CD4-positive, alpha-beta T cell (primary cell): ENCODE measurements at regions not wholly inside any gene's neighbourhood (a gene's known extent, or its start where the extent isn't known, plus 50 kb on each side); places are given as distances from the start of the nearest gene placed in this dataset.

ENCODE experiments used
- ATAC-seq: fragments of 200-7000 bp; cut with Tn5 transposase; one replicate; pipeline ENCODE4 v1.10.0; 2022; ENCODE audit warnings: mild to moderate bottlenecking; ENCODE audit not compliant: poor library complexity
- CTCF ChIA-PET: fragments of 350-600 bp; sonication (Branson Sonifier 250); formaldehyde crosslinking; loops from one replicate; lab custom pipeline; 2021; ENCODE audit warnings: antibody characterized with exemption, inconsistent platforms; lab: Charles Lee
- POLR2A ChIA-PET: fragments of 350-600 bp; sonication (Branson Sonifier 250); formaldehyde crosslinking; loops from one replicate; lab custom pipeline; 2021; ENCODE audit warnings: antibody characterized with exemption, inconsistent platforms; lab: Charles Lee
- DNase-seq, 14 experiments: peaks; one replicate each; pipeline ENCODE4 v3.0.0-alpha.2; 2013 to 2020; ENCODE audit warnings: mixed read lengths in 2 of 14
- H3K27ac ChIP-seq, 2 donors: one replicate each; pipeline versions ENCODE4 v1.5.1 to v1.7.0; 2013; ENCODE audit warnings: low read length in 2 of 2, low read depth in 1 of 2, mild to moderate bottlenecking in 1 of 2
- H3K27me3 ChIP-seq, 2 experiments: 1 replicate in 1 of 2; 2 replicates in 1 of 2; pipeline versions ENCODE4 v1.6.1 to v1.7.0; 2013; ENCODE audit warnings: low read length in 2 of 2, control low read depth in 1 of 2, mild to moderate bottlenecking in 1 of 2, moderate library complexity in 1 of 2; ENCODE audit not compliant: insufficient read depth in 2 of 2, control insufficient read depth in 1 of 2
- H3K36me3 ChIP-seq: one replicate; pipeline ENCODE4 v1.6.1; 2013; ENCODE audit warnings: low read length, control low read depth; ENCODE audit not compliant: insufficient read depth
- H3K4me1 ChIP-seq: one replicate; pipeline ENCODE4 v1.6.1; 2013; ENCODE audit warnings: low read length, control low read depth; ENCODE audit not compliant: insufficient read depth
- H3K4me3 ChIP-seq: one replicate; pipeline ENCODE4 v1.5.1; 2013; ENCODE audit warnings: mild to moderate bottlenecking, low read length, moderate library complexity
- H3K9me3 ChIP-seq, 2 experiments: 1 replicate in 1 of 2; 2 replicates in 1 of 2; pipeline versions ENCODE4 v1.6.1 to v1.7.0; 2013; ENCODE audit warnings: low read length in 2 of 2, mild to moderate bottlenecking in 2 of 2, control low read depth in 1 of 2, moderate library complexity in 1 of 2; ENCODE audit not compliant: control insufficient read depth in 1 of 2, insufficient read depth in 1 of 2
- H3K27ac Mint-ChIP-seq: one replicate; pipeline ENCODE4 v1.8.0; 2020; ENCODE audit warnings: mixed read lengths
- H3K27me3 Mint-ChIP-seq: one replicate; pipeline ENCODE4 v1.8.0; 2021; ENCODE audit warnings: mixed read lengths
- H3K36me3 Mint-ChIP-seq: one replicate; pipeline ENCODE4 v1.8.0; 2021; ENCODE audit warnings: low read depth, mixed read lengths
- H3K4me1 Mint-ChIP-seq: one replicate; pipeline ENCODE4 v1.8.0; 2021; ENCODE audit warnings: low read depth, mixed read lengths
- H3K4me3 Mint-ChIP-seq: one replicate; pipeline ENCODE4 v1.8.0; 2020; ENCODE audit warnings: mild to moderate bottlenecking, mixed read lengths
- H3K9me3 Mint-ChIP-seq: one replicate; pipeline ENCODE4 v1.8.0; 2020; ENCODE audit warnings: mixed read lengths
- CTCF ChIP-seq: fragments of 200-600 bp; IDR thresholded peaks from one replicate; pipeline ENCODE4 v1.8.0; 2022; ENCODE audit warnings: antibody characterized with exemption, mild to moderate bottlenecking
- intact Hi-C, 2 experiments: fragments of 100-400 bp; cut with DNase I in 1 of 2; cut with micrococcal nuclease in 1 of 2; formaldehyde crosslinking; loops; one replicate each; pipeline versions ENCODE4 v1.15.1 to v1.9.0; 2023 to 2025; cut with DNase I, micrococcal nuclease

GRCh38 chr21:28269173-28269572 lies 723.5 kb downstream of the LTN1 start:
- no peaks in the 10 kb centered on the region for H3K4me1 Mint-ChIP-seq
- Histone ChIP-seq H3K36me3 (no peaks in the 10 kb centered on the region), H3K4me1 (no peaks in the 10 kb centered on the region), H3K4me3 (no peak overlapping the region), H3K27me3 (no peaks in the 10 kb centered on the region), H3K9me3 (no peaks in the 10 kb centered on the region), H3K27ac (no peak overlapping the region)
- H3K27ac Mint-ChIP-seq = no peak overlapping the region
- POLR2A ChIA-PET = no interaction called here
- CTCF ChIA-PET = interaction anchor here (1.5 kb wide), 1 partner anchor 13 kb away, joined by 3 read pairs; no protein-coding TSS in a partner anchor
- DNase-seq (no peak), ATAC-seq (no peak)
- intact Hi-C loops = no loop called here
- H3K27me3 Mint-ChIP-seq = no peaks in the 10 kb centered on the region
- H3K9me3 Mint-ChIP-seq = no peaks in the 10 kb centered on the region
- no peak overlapping the region for H3K4me3 Mint-ChIP-seq
- no peak for TF ChIP-seq CTCF
- no peaks in the 10 kb centered on the region for H3K36me3 Mint-ChIP-seq

- Mint-ChIP-seq H3K36me3 (no peaks in the 10 kb centered on the region), H3K4me3 (no peak overlapping the region), H3K27ac (no peak overlapping the region), H3K4me1 (no peaks in the 10 kb centered on the region), H3K27me3 (no peaks in the 10 kb centered on the region), H3K9me3 (no peaks in the 10 kb centered on the region)
- ChIA-PET CTCF (no interaction called here), POLR2A (no interaction called here)
- TF ChIP-seq CTCF = no peak
- ATAC-seq = no peak
- no peak for DNase-seq
- intact Hi-C loops = no loop called here
- no peak overlapping the region for H3K4me3 ChIP-seq
- no peaks in the 10 kb centered on the region for H3K36me3 ChIP-seq
- no peaks in the 10 kb centered on the region for H3K27me3 ChIP-seq
- no peaks in the 10 kb centered on the region for H3K4me1 ChIP-seq
- no peak overlapping the region for H3K27ac ChIP-seq
- no peaks in the 10 kb centered on the region for H3K9me3 ChIP-seq
These were observed 724.0 kb downstream of the LTN1 start for GRCh38 chr21:28268685-28269084.

GRCh38 chr21:28267449-28267848 lies 725.2 kb downstream of the LTN1 start:
- H3K27me3 Mint-ChIP-seq = no peaks in the 10 kb centered on the region
- H3K36me3 Mint-ChIP-seq = no peaks in the 10 kb centered on the region
- Histone ChIP-seq H3K36me3 (no peaks in the 10 kb centered on the region), H3K4me1 (no peaks in the 10 kb centered on the region), H3K9me3 (no peaks in the 10 kb centered on the region), H3K27me3 (no peaks in the 10 kb centered on the region), H3K27ac (no peak overlapping the region), H3K4me3 (no peak overlapping the region)
- ATAC-seq (no peak), DNase-seq (no peak)
- no peaks in the 10 kb centered on the region for H3K4me1 Mint-ChIP-seq
- no peaks in the 10 kb centered on the region for H3K9me3 Mint-ChIP-seq
- TF ChIP-seq CTCF = no peak
- intact Hi-C loops = no loop called here
- no peak overlapping the region for H3K27ac Mint-ChIP-seq
- CTCF ChIA-PET = no interaction called here
- POLR2A ChIA-PET = no interaction called here
- H3K4me3 Mint-ChIP-seq = no peak overlapping the region
